Stimulated activated effector memory CD8-positive, alpha-beta T cell treated with anti-CD3 and anti-CD28 coated beads, Interleukin-12 subunit alpha, Interleukin-12 subunit beta, amount 100 ng/mL, for 72 hours (primary cell): ENCODE measurements at regions not wholly inside any gene's neighbourhood (a gene's known extent, or its start where the extent isn't known, plus 50 kb on each side); places are given as distances from the start of the nearest gene placed in this dataset.
"Not testable (repeated sequence)": the region's sequence is repeated elsewhere in the genome, so short reads cannot be mapped to it uniquely, and the experiment has no call there.

ENCODE experiments used
- ATAC-seq: fragments of 150-1000 bp; cut with Tn5 transposase; 2 replicates; pipeline ENCODE4 v1.10.0; 2021
- DNase-seq, 2 donors: peaks; one replicate each; pipeline ENCODE4 v3.0.0; 2021 to 2022; ENCODE audit warnings: low spot score in 2 of 2
- H3K27ac Mint-ChIP-seq: one replicate; pipeline ENCODE4 v1.8.0; 2022; ENCODE audit warnings: mild to moderate bottlenecking, mixed read lengths
- H3K36me3 Mint-ChIP-seq: one replicate; pipeline ENCODE4 v1.8.0; 2022; ENCODE audit warnings: mild to moderate bottlenecking, mixed read lengths
- H3K4me1 Mint-ChIP-seq: one replicate; pipeline ENCODE4 v1.8.0; 2022; ENCODE audit warnings: mixed read lengths
- H3K4me3 Mint-ChIP-seq: one replicate; pipeline ENCODE4 v1.8.0; 2022; ENCODE audit warnings: mild to moderate bottlenecking, mixed read lengths
- H3K9me3 Mint-ChIP-seq: one replicate; pipeline ENCODE4 v1.8.0; 2022; ENCODE audit warnings: mixed read lengths

DNA sequence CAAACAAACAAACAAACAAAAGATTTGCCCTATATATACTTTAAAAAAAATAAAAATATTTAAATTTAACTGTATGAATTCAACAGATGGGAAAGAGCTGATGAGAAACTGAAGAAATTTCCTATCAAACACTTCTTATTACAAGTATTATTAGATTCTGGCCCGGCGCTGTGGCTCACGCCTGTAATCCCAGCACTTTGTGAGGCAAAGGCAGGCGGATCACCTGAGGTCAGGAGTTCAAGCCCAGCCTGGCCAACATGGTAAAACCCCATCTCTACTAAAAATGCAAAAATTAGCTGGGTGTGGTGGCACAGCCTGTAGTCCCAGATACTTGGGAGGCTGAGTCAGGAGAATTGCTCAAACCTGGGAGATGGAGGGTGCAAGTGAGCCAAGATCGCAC lies 180.8 kb downstream of the ABCC12 start:
- not testable (repeated sequence) for H3K9me3 Mint-ChIP-seq, H3K36me3 Mint-ChIP-seq, ATAC-seq, H3K4me1 Mint-ChIP-seq, H3K4me3 Mint-ChIP-seq, H3K27ac Mint-ChIP-seq, DNase-seq

DNA sequence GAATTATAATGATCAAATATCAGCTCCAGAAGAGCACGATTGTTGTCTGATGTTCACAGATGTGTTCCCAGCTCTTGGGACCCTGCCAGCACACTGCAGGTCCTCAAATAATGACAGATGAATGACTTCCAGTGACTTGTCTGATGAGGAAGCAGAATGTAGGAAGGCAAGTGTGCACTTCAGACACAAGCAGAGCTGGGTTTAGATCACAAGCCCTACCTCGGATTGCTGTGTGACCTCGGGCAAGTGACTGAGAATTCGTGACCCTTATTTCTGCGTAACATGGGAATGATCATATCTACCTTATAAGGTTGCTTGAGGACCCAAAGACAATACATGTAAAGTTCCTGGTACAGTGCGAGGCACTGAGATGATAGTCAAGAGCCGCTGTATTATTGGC lies 182.2 kb downstream of the ABCC12 start:
- Mint-ChIP-seq H3K9me3 (no peaks in the 10 kb centered on the region), H3K36me3 (no peaks in the 10 kb centered on the region), H3K27ac (no peak overlapping the region), H3K4me1 (no peaks in the 10 kb centered on the region), H3K4me3 (no peak overlapping the region)
- ATAC-seq (no peak), DNase-seq (no peak)

DNA sequence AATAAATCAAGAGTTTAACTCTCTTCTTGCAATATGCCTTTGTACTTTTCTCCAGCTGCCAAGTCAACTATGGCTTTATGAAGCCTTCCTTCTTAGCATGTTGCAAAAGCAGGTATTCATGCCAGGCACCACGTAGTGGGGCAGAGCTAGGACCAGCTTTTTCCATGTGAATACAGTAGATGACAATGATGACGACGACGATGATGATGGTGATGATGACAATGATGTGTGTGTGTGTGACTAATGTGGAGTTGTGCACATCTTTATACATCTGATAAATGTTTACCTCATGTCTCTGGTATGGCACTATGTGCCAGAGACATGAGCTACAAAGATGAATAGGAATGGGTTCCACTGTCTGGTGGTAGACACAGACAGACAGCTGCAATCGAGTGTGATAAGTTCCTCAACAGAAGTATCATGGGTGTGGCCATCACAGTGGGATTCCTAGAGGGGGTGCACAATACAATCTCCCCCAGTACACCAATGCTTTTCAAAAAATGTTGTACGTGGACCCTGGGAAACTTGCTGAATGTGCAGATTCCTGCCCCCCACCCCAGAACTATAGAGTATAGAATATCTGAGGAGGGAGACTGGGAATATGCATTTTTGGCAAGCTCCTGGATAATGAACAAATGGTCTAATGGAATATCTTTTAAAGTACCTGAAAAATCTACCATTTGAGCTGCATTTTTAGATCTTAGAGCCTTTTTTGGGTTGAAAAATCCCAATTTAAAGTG lies 183.4 kb downstream of the ABCC12 start:
- H3K4me1 Mint-ChIP-seq = no peaks in the 10 kb centered on the region

DNA sequence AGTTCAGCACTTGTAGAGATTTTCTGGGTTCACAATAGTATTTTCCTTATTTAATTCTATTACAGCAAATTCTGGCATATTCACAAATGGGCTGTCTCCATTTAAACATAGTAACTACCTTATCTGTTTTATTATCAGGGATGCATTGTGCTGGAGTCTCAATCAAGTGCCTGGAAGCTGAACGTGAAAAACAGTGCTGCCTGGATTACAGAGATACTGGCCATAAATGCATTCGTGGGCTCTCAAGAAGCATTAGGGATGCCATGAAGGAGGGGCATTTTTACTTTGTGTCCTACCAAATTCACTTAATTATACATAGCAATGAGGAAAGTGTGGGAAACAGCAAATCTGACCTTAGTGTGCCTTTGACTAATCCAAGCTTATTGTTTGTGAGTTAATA lies 184.6 kb downstream of the ABCC12 start:
- H3K4me3 Mint-ChIP-seq = no peak overlapping the region
- H3K27ac Mint-ChIP-seq = no peak overlapping the region

More for the DNA sequence above, 183.4 kb downstream of the ABCC12 start:
- ATAC-seq = no peak
- Mint-ChIP-seq H3K9me3 (no peaks in the 10 kb centered on the region), H3K36me3 (no peaks in the 10 kb centered on the region), H3K27ac (no peak overlapping the region), H3K4me3 (no peak overlapping the region)
- DNase-seq = no peak

DNA sequence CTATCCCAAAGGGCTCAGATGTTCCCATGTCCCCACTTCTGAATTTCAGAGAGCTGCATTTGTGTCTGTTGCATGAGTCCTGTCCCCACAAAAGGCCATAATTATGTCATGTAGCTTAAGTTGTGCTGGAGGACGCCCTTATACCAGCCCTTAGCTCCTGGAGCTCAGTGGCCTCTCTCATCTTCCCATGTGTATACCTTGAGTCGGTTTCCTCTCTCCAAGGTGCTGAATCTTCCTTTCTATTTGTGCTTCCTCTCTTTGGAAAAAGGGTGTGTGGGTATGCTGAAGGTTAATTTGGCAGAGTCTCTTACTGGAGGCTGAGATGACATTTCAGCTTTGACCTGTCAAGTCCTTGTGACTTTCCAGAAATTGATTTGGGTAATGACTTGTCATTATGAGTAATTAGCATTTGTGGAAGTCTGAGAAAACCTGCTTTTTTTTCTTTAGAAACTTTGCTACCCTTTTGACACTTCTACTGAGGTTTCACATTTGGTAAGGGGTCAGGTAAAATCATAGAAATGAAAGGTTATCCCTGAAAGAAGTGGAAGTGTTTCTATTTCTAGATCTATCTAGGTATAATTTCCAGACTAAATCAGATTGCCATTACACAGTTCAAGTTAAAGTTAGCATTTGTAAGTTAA lies 185.4 kb downstream of the ABCC12 start:
- H3K36me3 Mint-ChIP-seq = no peaks in the 10 kb centered on the region
- H3K4me1 Mint-ChIP-seq = no peaks in the 10 kb centered on the region
- no peak for ATAC-seq
- no peaks in the 10 kb centered on the region for H3K9me3 Mint-ChIP-seq
- no peak overlapping the region for H3K27ac Mint-ChIP-seq
- no peak for DNase-seq
- no peak overlapping the region for H3K4me3 Mint-ChIP-seq

More for the DNA sequence above, 184.6 kb downstream of the ABCC12 start:
- Mint-ChIP-seq H3K36me3 (no peaks in the 10 kb centered on the region), H3K4me1 (no peaks in the 10 kb centered on the region), H3K9me3 (no peaks in the 10 kb centered on the region)
- DNase-seq (no peak), ATAC-seq (no peak)

DNA sequence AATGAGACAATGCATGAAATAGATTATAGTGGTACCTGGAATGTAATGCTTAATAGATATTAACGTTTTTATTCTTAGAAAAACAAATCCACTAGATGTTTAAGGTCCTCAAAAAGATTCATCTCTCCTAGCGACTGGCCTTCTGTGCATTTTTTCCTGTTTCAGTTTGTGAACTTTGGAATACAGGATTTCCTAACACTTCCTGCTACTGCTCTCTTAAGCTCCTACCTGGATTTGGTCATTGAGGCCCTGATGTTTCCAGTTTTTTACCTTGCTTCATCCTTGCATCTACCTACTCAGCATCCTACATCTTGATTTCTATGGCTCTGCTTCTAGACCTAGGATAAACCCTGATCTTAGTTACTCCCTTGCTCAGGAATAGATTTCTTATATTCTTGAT lies 188.4 kb downstream of the ABCC12 start:
- H3K36me3 Mint-ChIP-seq = no peaks in the 10 kb centered on the region
- H3K9me3 Mint-ChIP-seq = no peaks in the 10 kb centered on the region

DNA sequence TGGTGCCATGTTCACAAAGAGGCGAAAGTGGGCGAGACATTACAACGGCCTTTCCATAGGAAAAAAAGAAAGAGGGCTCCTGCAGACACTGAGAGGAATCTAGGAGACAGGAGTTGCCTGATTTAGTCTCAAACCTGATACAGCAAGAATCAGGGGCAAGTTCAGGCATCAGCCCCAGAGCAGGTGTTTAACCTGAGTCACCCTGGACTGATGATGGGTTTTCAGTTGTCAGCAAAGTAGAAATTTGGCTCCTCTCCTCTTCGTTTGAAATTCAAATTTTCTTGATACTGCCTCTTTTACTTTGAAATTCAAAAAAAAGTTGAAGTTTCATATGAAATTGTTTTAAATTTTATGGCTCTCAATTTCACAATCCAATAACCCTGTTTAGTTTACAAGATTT lies 189.5 kb downstream of the ABCC12 start:
- DNase-seq (no peak), ATAC-seq (no peak)
- Mint-ChIP-seq H3K27ac (no peak overlapping the region), H3K4me1 (no peaks in the 10 kb centered on the region), H3K36me3 (no peaks in the 10 kb centered on the region), H3K9me3 (no peaks in the 10 kb centered on the region), H3K4me3 (no peak overlapping the region)

More for the DNA sequence above, 188.4 kb downstream of the ABCC12 start:
- H3K4me3 Mint-ChIP-seq = no peak overlapping the region
- no peak for ATAC-seq
- no peak overlapping the region for H3K27ac Mint-ChIP-seq
- no peaks in the 10 kb centered on the region for H3K4me1 Mint-ChIP-seq
- no peak for DNase-seq

DNA sequence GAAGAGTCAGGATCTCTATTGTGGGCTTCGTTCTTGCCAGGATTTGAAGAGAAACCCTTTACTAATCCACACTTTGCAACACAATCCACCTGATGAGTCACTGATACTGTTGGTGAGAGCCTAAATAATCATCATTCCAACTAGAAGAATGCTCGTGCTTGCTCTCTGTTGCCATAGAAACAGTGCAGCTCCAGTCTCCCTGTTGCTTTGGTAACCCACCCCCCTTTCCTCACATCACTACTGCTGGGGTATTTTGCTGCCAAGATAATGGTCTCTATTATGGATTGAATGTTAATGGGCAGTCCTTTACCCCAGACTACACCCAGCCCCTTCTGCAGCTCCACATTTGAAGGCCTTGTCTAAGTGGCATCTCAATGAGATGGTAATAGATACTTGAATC lies 190.4 kb downstream of the ABCC12 start:
- ATAC-seq = no peak
- no peaks in the 10 kb centered on the region for H3K9me3 Mint-ChIP-seq

DNA sequence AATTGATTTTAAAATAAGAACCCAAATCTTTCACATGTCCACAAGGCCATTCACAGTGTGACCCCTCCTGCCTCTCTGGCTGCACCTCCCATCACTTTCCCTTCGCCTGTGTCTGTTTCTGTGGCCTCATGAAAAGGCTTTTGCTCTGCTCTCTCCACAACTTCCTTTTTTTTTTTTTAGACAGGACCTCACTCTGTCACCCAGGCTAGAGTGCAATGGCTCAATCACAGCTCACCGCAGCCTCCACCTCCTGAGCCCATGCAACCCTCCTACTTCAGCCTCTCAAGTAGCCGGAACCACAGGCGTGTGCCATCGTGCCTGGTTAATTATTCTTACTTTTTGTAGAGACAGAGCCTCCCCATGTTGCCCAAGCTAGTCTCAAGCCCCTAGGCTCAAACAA lies 197.1 kb downstream of the ABCC12 start:
- Mint-ChIP-seq H3K9me3 (no peaks in the 10 kb centered on the region), H3K27ac (no peak overlapping the region), H3K4me3 (no peak overlapping the region), H3K4me1 (no peaks in the 10 kb centered on the region), H3K36me3 (no peaks in the 10 kb centered on the region)
- no peak for DNase-seq
- no peak for ATAC-seq

More for the DNA sequence above, 190.4 kb downstream of the ABCC12 start:
- no peaks in the 10 kb centered on the region for H3K4me1 Mint-ChIP-seq
- no peak overlapping the region for H3K4me3 Mint-ChIP-seq
- no peak for DNase-seq
- H3K27ac Mint-ChIP-seq = no peak overlapping the region
- no peaks in the 10 kb centered on the region for H3K36me3 Mint-ChIP-seq

DNA sequence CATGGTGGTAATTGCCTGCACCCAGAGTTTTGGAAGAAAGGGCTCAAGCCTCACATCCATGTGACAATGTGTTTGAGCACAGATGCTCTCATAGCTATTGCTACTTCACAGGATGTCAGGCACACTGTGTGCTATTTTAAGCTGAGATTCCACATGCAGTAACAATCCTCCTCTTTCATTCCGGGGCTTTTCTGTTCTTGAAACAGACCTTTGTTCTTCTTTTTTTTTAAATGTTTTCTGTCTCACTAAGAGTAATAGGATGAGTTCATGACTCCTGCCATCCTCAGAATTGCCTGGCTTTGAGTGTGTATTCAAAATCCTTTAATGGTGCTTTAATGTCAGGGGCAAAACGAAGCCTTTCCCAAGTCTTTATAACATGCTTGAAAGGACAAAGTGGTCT lies 198.9 kb downstream of the ABCC12 start:
- Mint-ChIP-seq H3K36me3 (no peaks in the 10 kb centered on the region), H3K4me3 (no peak overlapping the region), H3K9me3 (no peaks in the 10 kb centered on the region), H3K27ac (no peak overlapping the region), H3K4me1 (no peaks in the 10 kb centered on the region)
- DNase-seq (no peak), ATAC-seq (no peak)

DNA sequence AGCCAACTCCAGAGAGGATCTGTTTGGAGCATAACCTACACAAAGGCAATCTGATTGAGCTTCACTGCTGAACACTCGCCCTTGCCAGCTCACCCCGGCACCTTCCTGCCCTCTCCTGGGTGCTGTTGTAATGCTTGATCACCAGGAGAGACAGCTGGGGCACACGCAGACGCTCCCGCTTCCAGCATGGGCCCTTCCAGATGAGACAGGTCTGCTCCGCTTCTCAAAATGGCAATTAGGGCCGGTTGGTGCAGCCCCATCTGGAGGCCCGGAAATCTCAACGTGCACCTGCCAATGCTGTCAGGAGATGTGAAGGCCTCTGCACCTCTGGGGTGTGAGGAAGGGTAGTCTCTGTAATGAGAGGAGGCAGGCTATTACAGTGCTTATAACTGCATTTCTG lies 206.1 kb downstream of the ABCC12 start:
- no peaks in the 10 kb centered on the region for H3K9me3 Mint-ChIP-seq
- no peak overlapping the region for H3K4me3 Mint-ChIP-seq
- peak; percentile 26 for ATAC-seq
- H3K4me1 Mint-ChIP-seq = no peaks in the 10 kb centered on the region
- H3K36me3 Mint-ChIP-seq = no peaks in the 10 kb centered on the region
- H3K27ac Mint-ChIP-seq = no peak overlapping the region
- no peak for DNase-seq

DNA sequence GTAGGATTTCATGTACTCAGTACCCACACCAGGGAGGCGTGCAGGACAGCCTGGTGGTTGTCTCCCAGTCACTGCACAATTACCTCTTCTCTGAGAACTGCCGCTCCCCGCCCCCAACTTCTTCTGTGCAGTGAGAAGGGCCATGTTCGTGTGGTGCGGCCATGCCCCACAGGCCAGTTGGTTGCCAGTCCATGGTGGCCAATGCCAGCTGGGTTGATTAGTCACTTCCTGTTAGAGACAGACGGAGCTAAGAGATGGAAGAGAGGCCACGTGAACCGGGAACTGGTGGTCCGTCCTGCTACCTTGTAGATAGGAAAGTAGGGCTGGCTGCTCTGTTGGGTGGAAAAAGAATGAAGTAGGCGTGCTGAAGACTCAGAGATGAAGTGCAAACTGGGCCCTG lies 206.5 kb downstream of the ABCC12 start:
- Mint-ChIP-seq H3K36me3 (no peaks in the 10 kb centered on the region), H3K4me1 (no peaks in the 10 kb centered on the region), H3K27ac (no peak overlapping the region), H3K4me3 (no peak overlapping the region), H3K9me3 (no peaks in the 10 kb centered on the region)
- DNase-seq = no peak
- no peak for ATAC-seq

DNA sequence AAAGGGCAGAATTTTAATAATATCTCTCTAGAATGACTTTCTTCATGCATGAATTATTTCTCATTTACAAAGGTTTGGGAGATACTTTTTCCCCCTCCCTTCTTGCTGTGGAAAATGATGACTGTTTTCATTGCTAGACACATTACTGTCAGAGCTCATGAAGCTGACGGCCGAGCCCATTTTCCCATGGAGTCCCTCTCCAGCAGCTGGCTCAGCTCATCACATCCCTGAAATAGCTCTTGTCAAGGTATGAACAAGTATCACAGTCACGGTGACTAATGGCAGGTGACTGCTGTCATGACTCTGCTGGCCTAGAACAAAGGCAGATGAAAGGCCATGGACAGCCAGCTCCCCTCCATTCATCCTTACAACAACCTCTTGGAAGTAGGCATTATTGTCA lies 208.1 kb downstream of the ABCC12 start:
- Mint-ChIP-seq H3K9me3 (no peaks in the 10 kb centered on the region), H3K4me1 (no peaks in the 10 kb centered on the region), H3K36me3 (no peaks in the 10 kb centered on the region), H3K4me3 (no peak overlapping the region), H3K27ac (no peak overlapping the region)
- ATAC-seq (no peak), DNase-seq (no peak)

DNA sequence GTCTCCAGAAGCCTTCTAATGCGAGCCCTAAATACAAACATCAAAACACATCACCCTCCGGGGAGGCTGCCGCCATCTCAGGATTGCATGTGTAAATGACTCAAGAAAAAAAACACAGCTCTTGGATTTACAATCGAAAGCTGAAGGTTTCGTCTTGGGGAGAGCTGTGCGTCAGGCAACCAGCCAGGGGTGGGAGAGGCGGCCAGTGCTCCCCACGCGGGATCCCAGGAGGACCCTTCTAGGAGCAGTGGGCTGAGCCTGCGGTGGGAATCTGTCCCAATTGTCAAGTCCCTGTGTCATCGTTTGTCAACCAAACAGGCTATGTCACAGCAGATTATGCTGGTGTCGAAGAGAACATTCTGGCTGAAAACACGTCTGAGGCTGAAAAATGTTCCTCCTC lies 209.7 kb downstream of the ABCC12 start:
- H3K36me3 Mint-ChIP-seq = no peaks in the 10 kb centered on the region
- no peak overlapping the region for H3K4me3 Mint-ChIP-seq
- peaks cover 3% of the 10 kb centered on the region for H3K9me3 Mint-ChIP-seq
- ATAC-seq (no peak), DNase-seq (no peak)
- H3K4me1 Mint-ChIP-seq = no peaks in the 10 kb centered on the region
- no peak overlapping the region for H3K27ac Mint-ChIP-seq

DNA sequence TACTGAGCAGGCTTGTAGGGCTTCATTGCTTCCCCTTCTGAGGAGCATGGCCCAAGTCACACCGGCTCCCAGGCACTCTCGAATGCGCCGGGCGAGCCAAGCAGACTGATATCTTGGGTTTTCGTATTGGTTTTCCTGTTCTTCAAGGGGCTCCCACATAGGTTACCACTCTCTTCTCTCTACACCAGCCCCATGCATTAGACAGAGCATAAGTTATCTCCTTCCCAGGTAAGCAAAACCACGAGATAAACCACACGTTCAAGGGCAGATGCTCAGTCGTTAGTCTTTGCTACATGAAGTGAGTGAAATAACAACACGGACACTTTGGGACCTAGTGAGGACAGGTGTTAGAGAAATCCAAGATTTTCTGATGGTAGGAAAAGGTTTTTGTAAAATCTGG lies 211.2 kb downstream of the ABCC12 start:
- no peak overlapping the region for H3K4me3 Mint-ChIP-seq
- ATAC-seq (no peak), DNase-seq (no peak)
- no peak overlapping the region for H3K27ac Mint-ChIP-seq
- no peaks in the 10 kb centered on the region for H3K36me3 Mint-ChIP-seq
- H3K9me3 Mint-ChIP-seq = peaks cover 3% of the 10 kb centered on the region
- no peaks in the 10 kb centered on the region for H3K4me1 Mint-ChIP-seq

DNA sequence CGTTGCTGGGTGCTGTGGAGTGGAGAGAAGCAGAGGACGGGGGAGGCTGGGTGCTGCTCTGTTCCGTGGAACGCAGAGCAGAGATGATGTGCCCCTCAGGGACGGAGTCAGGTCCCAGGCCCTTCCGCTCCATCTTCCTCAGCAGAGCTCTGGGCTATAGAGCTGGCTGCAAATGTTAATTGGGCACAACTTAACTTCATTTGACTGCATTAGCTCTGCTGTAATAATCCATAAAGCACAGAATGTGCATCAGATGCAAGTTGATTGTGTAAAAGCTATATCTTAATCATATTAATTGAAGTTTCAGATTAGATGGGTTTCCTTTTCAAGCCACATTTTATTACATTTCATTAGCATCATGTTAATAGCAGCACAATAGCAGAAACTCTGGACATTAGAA lies 212.6 kb downstream of the ABCC12 start:
- H3K4me1 Mint-ChIP-seq = no peaks in the 10 kb centered on the region
- DNase-seq (no peak), ATAC-seq (no peak)
- no peak overlapping the region for H3K4me3 Mint-ChIP-seq
- no peaks in the 10 kb centered on the region for H3K36me3 Mint-ChIP-seq
- no peak overlapping the region for H3K27ac Mint-ChIP-seq
- H3K9me3 Mint-ChIP-seq = peaks cover 3% of the 10 kb centered on the region
